ENCODE measurements at regions not wholly inside any gene's neighbourhood (a gene's known extent, or its start where the extent isn't known, plus 50 kb on each side); places are given as distances from the start of the nearest gene placed in this dataset.
"Not testable (repeated sequence)": the region's sequence is repeated elsewhere in the genome, so short reads cannot be mapped to it uniquely, and the experiment has no call there.

DNA sequence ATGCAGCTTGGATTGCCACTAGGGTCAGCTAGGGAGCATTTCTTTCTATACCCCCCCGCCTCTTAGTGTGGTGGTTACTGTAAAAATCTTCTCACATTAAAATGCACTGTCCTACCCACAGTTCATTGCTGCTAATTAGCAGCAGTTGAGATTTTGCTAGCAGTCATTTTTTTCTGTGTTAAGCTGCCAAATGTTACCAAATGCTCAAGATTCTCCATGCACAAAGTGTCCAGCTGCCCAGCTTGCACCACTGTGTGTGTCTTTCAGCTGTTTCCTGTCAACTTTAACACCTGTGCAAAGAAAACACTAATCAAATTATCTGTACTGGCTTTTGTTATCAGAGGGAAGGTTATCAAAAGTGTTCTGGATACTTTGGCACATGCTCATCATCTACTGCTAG is 679.3 kb downstream of the NR4A2 start:
- DNase-seq: no peak

DNA sequence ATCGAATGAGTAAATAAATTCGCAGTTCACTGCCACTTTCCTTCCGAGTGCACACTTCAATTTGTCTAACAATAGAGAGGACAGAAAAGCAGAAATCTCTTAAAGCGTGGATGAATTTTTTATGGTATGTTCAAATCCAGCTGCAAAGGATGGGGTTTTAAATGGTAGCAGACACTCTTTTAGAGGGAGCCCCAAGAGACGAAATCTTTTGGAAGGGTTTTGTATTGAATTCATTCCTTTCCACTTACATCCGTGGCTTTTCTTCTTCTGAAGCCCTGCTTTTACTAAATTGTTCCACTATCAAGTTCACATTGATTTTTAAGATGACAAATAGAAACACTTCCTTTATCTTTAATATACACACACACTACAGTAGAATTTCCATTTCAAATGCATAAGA is 680.7 kb downstream of the NR4A2 start:
- no peak for DNase-seq

DNA sequence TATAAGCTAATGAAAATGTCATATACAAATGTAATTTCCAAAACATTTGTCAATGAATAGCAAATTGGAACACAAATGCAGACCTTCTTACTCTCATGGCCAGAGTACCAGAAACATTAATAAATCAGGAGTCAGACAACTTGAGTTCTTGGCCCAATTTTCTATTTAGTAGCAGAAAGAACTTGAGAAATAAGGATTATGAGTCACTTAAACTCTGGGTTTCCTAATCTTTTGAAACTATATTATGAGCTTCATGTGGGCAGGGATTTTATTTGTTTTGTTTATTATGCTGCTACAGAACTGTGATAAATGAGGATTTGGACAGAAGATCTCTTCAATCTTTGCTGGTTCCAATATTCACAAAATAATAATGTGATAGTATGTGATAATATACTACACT is 686.7 kb downstream of the NR4A2 start:
- DNase-seq: no peak

DNA sequence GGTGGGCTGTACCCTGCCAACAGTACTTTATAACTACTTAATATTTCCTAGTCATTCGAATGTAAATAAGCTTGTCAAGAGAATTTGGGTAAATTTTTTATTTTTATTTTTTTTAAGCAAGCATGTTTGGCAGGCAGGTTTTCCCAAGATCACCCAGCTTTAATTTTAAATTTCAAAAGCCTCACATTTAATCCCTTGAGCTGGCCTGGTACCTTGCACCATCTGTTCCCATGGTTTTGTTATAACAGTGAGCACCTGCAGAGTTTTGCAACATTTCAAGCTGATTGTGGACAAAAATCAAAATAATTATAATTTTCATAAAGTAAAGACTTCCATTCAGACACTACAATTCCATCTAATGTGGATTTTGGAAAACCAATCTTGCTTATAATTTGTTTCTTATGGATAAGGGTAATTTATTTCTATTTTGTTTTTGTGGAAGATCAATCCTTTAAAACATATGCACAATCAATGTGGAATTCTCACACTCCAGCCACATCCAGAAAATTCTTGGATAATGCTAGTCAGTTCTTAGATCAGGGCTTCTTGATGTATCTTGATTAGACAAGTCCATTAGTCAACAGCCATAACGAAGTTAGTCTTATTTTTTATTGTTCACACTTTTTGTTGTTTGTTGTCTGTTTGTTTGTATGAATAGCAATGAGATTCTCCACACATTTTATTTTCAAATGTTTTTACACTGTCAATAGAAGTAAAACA is 689.3 kb downstream of the NR4A2 start:
- DNase-seq: no peak

DNA sequence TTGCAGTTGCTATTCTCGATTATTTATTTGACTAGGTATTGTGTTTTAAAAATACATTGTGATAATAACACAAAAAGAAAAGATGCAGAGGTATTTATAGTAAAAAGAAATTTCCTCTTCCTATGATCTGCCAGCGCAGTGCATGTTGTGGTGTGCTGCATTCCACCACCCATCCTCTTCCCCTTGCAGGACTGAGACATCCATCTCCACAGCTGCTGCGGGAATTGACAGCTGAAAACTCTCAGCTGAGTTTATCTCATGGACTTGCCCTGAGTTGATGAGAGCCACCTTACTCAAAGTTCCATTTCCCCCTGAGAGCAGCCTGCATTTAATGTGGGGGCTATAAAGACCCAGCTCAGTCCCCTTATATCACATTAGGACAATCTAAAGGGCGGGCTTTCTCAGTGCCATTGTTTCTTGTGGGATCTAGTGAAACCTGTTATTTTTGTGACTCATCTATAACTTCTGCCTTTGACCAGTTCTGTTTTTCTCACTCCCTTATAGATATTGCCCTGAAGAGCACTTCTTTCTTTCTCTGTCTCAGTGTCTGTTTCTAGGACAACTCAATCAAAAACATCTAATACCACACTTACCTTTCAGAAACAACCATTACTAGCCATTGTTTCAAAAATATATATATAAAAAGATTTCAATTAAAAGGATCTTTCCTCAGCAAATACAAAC is 698.5 kb downstream of the NR4A2 start:
- no peak for DNase-seq

DNA sequence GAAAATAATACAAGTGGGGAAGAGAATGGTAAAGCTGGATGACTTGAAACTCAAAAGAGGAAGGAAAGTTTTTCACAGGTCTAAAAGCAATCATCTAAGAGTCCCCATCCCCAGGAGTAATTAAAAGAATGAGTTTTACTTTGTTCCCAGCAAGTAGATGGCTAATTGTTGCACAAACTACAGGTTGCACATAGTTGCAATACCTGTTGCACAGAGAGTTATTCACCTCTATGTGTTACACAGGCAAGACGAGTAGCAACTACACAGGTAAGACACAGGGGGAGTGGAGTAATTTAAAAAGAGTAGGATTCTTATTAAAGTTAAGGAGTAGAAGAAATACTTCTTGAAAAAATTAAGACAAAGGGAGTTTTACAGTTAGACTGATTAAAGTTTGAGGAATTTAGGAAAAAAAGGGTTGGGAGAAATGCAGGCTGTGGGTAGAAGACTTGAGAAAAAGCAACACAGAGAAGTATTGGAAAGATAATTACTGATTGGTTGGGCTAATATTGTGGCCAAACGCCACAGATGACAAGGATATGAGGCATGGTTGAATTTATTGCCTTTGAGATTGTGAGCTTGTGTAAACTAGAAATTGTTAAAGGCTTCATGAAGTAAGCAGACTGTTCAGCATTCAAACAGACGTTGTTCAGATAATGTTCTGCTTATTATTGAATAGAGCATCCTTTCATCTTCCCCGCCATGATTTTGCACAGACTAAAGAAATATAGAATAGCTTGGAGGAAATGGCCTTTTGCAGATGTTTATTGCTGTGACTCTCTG is 699.3 kb downstream of the NR4A2 start:
- no peak for DNase-seq

DNA sequence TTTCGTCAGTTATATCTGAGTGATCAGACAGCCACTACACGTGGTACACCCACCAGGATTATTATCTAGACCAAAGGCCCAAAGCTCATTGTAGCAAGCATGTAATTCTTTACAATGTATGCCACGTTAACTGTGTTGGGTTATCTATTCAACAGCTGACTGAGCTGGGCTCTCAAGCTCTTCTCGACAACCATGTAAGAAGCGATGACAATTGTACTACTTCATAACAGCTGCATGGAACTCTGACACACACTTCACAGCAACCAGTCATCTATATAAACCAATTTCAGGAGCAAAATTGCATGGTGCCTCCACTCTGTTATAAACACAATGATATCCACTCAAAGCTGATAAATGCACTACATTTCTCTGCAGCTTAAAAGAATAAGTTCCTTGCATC is 701.8 kb downstream of the NR4A2 start:
- no peak for DNase-seq

DNA sequence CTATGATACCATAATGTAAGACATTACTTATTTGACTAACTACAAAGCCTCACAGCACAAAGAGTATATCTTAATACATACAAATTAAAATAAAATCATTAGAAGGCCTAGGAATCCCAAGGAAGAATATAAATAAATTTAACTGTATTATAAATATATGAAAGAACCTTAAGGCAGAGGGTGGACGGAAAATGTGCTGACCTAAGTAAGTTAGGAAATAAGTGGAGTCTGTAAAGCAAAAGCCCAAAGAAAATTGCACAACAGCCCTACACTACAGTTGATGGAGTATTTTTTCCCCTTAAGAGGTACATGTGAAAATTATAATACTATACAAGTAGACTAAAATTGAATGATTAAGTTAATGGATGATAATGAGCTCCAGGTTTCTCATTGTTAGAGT is 710.1 kb downstream of the NR4A2 start:
- DNase-seq: no peak

DNA sequence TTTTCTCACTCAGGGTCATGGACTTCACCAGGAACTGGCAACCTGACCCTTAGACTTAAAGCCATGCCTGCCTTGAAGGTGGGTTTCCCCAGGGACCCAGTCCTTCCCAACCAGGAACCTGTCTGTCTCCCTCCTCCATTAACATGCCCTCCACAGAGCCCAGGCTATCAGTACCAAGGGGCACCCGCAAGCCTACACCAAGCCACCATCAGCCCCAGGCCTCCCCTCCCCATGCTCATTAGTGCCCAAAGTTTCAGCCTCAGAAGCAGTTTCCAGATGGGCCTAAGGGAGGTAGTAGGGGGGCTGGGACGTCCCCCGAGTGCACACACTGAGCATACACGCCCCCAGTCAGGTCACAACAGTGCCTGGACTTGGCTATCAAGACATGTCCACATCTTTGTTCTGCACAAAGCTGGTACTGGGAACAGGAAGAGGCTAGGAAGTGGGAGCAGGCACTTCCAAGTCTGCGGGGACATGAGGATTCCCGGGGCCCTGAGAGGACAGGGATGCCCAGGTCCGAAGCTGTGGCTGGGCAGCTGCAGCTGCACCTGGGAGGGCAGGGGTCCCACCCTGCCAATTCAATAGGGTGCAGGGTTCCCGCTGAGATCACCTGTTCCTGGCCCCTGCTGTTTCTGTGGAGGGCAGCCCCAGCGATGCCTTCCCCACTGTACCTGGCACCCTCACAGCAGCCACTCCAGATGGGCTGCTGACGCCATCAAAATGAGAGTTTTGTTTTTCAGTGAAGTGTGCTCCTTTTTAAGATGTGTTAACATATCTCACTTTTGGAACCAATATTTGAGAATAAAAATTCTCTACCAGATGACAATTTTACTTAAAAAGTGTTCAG is 731.4 kb downstream of the NR4A2 start:
- DNase-seq: no peak

DNA sequence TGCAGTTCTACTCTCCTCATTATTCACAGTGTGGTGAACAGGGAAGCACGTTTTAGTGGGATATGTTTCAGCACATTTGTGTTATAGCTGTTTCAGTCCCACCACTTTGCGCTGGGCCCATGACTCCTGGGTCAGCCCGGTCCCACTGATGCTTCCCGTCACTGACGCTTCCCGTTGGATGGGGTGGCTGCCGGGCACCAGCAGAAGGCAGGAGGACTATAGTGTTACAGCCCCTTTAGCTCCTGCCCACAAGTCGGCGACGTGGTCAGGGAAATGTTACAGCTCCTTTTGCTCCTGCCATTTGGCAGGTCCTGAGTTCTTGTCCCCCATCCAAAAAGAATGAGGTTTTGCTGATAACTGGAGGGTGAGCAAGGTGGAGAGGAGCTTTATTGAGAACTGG is 732.2 kb downstream of the NR4A2 start:
- DNase-seq: no peak

DNA sequence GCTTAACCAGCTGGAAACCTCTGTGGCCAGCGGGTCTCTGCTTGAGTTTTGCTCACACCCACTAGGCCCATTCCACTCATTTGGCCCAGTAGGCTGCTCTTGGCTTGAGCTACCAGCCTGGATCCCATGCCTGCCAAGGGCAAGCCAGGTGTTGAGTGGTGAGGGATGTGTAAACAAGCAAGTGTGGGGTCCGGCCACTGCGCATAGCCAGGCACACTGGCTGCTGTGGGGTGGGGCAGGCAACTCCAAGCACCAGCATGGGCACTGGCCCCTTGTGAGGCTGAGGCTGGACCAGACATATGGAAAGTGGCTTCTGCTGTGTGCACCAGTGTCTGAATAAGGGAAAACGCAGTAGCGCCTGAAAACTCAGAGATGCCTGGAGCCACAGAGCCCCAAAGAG is 732.7 kb downstream of the NR4A2 start:
- no peak for DNase-seq

DNA sequence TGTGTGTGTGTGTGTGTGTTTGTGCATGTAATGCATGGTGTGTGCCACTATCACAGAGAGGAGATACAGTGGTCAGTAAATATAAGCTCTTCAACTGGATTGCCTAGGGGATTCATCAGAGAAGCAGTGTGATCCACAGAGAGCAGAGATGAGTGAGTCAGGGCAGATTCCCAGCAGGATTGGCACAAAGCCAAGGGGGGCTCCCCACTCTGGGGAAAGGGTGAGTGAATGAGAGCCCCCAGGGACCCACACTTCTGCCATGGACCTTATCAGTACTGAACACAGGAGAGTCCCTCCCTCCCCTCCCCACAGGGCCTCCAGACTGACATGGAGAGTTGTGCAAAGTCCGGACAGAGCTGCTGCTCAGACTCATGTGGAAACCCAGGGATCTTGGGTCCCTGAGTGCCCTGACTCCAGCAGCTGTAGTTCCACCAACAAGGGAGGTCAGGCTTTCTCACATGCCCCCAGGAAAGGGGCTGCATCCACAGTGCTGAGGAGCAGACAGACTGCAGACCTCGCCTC is 748.8 kb downstream of the NR4A2 start:
- DNase-seq: no peak

DNA sequence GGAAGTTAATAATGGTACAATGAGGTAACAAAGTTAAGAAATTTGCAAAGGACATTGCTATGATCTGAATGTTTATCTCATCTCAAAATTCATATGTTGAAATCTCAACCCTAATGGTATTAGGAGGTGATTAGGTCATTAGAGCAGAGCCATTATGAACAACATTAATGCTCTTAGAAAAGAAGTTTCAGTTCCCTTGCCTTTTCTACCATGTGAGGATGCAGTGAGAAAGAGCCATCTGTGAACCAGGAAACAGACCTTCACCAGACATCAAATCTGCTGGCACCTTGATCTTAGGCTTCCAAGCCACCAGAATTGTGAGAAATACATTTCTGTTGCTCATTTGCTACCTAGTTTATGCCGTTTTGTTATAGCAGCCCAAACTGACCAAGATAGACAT is 757.6 kb downstream of the NR4A2 start:
- DNase-seq: no peak

DNA sequence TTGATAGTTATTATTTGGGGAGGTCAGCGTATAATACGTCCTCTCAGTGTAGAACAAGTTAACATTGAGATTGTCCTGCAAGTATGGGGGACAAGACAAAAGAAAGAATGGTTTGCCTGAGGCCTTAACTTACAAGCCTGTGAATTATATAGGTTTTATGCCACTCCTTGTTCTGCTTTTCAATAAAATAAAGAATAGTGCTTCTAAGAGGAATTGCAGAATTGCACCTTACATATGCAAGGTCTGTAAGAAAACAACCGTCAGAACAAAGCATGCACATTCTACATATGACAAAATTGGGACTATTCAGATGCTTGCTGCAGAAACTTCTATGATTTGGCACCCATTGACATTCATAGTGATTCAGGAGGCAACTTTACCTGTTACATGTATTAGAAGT is 785.0 kb downstream of the NR4A2 start:
- DNase-seq: no peak

DNA sequence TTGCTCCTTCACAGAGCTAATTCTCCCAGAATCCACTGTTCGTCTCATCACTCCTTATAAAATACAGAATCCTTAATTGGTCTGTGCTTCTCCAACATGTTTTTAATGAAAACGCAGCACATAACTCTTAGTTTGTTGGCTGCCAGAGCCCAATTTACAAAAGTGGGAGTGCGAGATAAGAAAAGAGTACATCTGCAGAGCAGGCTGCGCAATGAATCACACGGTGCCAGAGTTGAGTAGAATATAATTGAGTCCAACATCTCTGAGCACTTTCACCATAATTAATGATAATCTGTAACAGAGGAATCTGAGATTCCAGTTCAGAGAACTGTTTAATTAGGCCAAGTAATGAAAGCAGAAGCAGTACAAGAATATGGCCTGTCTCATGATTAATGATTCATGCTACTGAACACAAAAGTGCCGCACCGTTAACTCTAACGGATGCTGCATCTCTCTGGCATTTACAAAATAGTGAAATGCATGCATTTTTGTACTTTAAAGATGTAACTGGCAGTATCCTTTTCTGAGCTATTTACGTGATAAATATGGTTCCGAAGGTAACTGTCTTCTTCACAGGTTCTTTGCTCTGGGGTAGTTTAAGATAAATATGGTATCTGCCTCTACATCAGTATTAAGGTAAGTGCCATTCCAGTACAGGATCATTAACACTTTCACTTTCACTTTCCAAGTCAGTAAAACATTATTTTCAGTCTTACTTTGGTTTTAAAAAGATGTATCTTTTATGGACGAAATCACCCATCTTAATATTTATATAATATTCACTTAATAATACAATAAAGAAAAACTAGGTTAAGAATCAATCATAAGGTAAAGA is 785.6 kb downstream of the NR4A2 start:
- DNase-seq: no peak

DNA sequence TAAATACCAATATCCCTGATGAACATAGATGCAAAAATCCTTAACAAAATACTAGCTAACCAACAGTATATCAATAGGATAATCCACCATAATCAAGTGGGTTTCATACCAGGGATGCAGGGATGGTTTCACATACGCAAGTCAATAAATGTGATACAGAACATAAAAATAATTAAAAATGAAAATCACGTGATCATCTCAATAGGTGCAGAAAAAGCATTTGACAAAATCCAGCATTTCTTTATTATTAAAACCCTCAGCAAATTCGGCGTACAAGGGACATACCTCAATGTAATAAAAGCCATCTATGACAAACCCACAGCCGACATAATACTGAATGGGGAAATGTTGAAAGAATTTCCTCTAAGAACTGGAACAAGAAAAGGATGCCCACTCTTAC is 793.5 kb downstream of the NR4A2 start:
- DNase-seq: not testable (repeated sequence)

DNA sequence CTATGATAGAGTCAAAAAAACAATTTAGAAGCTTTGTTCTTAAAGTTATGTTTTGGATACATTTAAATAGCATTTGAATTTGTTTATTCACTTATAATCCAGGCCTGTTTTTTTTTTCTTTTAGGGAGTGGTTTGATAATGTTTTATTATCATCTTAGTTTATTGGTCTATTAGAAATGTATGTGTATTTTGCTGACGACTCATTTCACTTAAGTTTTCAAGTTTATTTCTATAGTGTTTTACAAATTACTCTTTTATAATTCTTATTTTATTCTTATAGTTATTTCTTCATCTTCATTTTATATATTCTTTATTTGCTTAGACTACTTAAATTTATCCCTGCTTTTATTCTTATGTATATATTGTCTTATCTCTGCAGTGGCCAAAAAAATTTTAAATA is 804.5 kb downstream of the NR4A2 start:
- DNase-seq: no peak

DNA sequence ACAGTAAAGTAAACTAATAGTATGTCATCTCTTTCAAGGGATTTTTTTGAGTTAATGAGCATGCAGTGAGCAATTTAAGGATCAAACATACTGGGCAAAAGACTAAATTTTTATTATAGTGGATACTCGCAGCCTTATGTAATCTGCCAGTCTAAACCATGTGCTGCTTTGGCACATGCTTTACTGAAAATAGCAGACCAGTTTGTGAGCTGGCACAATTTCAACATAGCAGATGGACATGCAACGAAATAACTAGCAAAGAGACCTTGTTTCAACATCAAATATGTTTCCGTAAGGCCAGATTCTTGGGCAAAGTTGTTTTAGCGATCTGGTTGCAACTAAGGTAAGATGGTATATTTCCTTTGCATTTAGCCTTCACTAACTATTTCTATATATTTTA is 807.3 kb downstream of the NR4A2 start:
- no peak for DNase-seq

DNA sequence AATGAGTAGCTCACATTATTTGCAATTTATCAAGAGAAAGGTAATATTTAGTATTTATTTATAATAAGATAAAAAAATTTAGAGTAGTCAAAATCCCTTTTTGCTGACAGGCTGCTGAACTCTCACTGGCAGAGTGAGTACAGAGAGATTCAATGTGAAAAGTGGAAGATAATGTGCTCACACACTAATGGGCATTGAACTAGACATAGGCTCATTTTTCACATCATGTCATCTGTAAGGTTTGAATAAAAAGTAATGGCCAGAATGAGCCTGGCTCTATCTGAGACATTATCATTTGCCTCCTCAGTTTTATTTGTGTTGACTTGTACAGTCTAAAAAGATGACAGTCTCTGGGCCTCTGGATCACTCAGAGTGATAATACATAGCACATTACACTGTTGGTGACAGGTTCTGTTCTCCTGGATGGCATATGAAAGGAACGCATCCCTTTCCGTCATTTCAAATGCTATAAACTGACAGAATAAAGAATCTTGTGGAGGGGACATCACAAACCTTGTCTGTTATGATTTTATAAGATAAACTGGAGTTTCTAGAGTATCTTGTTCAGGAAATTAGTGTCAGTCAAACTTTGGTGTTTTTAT is 812.9 kb downstream of the NR4A2 start:
- DNase-seq: no peak

DNA sequence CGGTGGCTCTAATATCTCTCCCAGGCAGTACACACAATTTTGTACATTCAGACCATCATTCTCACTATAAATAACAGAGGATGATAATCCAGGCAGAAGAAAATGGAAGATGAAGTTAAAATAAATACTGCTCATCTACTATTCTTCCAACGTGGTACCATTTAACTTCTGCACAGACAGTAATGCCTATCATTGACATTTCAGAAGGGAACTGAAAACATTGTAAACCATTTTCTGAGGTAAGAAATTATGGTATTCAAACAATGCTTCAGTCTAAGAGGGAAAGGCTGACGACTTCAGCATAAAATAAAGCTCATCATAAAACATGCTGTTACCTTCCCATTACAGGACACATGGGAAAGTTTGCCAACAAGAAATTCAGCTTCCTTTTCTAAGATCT is 814.4 kb downstream of the NR4A2 start:
- no peak for DNase-seq

DNA sequence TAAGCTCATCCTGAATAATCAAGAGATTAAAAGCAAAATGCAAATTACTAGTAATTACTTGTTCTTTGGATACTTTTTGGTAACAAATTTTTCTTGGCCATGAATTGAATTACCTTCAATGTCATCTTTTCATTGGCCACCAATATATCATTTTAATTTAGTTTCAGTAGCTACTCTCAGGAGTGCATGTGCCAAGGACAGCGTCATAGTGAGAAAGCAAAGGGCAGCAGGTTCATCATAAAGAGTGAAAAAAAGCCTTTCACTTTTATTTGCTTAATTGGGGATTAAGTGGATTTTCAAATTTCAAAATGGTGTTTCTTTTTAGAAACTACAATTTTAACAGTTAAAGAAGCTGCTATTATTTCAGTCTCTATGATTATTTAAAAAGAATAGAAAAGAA is 815.2 kb downstream of the NR4A2 start:
- no peak for DNase-seq

DNA sequence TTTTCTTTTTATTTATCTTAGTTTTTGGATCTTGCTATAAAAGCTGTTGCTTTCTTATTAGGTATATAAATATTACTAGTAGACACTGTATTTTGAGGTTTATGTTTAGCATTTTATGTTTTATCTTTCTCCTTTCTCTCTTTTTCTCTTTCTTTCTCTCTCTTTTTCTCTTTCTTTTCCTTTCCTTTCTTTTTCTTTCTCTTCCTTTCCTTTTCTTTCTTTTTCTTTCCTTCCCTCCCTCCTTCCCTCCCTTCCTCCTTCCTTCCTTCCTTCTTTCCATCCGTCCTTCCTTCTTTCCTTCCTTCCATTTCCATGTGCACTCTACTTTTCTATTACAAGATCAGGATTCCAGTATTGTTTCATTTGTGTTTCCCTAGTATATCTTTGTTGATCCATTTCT is 814.8 kb downstream of the KCNJ3 start:
- no peak for DNase-seq
